ENCODE measurements at regions not wholly inside any gene's neighbourhood (a gene's known extent, or its start where the extent isn't known, plus 50 kb on each side); places are given as distances from the start of the nearest gene placed in this dataset.

DNA sequence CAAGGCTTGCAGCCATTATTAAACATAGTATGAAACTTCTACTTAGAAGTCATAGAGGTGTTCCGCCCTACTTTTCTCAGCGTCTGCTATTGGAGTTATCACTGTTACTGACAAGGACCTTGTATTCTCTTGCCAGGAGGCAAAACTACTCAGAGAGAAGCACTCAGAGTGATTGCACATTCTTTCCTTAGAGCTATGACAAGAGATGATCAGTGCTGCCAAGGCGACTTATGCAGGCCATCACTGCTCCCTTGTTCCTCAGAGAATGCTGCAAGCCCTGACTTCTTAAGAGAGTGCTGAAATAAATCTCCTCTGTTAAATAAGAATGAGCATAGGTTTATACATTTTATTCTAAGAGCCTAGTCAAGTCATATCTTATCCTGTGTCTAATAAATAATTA, 534.6 kb upstream of the PHF14 start (continued):
- TF ChIP-seq ZNF423 (tag by site-specific recombination; IDR thresholded peaks at IDR 0.05) (no peak), KLF8 (tag by site-specific recombination; IDR thresholded peaks at IDR 0.05) (no peak)

DNA sequence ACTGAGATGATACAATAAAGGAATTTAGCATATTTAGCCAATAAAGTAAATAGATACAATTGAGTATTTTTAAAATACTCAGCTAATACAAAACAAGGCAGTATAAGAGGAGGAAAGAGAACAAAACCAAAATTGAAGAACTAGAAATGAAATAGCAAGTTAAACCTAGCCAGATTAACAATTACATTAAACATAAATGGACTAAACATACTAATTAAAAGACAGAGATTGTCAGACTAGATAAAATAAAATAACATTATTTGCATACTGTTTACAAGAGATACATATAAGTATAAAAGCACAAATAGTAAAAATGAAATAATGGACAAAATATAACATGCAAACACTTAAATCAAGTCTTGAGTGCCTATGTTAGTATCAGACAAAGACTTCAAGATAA, 517.7 kb upstream of the PHF14 start:
- H3K36me3 ChIP-seq (ENCODE audit: control insufficient read depth in 2 of 2, insufficient read depth in 1 of 2, low read length in 2 of 2): no peaks in the 10 kb centered on the region
- no peaks in the 10 kb centered on the region for H3K9me3 ChIP-seq (ENCODE audit: control insufficient read depth, insufficient read depth, low read depth, low read length)
- POLR2A ChIA-PET: no interaction called here
- H3K27ac ChIP-seq (ENCODE audit: extremely low read depth, low read depth, low read length): no peak overlapping the region
- CTCF ChIA-PET: no interaction called here
- H3K4me3 ChIP-seq (ENCODE audit: low read depth, low read length): no peak overlapping the region
- no peaks in the 10 kb centered on the region for H3K4me1 ChIP-seq (ENCODE audit: control insufficient read depth, insufficient read depth, low read length)
- TF ChIP-seq BCL11A (tag by site-specific recombination; IDR thresholded peaks at IDR 0.05; ENCODE audit: low read depth) (no peak), ZNF670 (tag by site-specific recombination; IDR thresholded peaks at IDR 0.05; ENCODE audit: low read depth) (no peak), ZNF544 (tag by site-specific recombination; IDR thresholded peaks at IDR 0.05) (no peak), ZNF184 (tag by site-specific recombination; IDR thresholded peaks at IDR 0.05) (no peak), ZNF239 (tag by site-specific recombination; IDR thresholded peaks at IDR 0.05) (no peak), ZNF555 (tag by site-specific recombination; conservative IDR thresholded peaks at IDR 0.05) (no peak), ZNF214 (tag by site-specific recombination; IDR thresholded peaks at IDR 0.05; ENCODE audit: borderline replicate concordance) (no peak)

DNA sequence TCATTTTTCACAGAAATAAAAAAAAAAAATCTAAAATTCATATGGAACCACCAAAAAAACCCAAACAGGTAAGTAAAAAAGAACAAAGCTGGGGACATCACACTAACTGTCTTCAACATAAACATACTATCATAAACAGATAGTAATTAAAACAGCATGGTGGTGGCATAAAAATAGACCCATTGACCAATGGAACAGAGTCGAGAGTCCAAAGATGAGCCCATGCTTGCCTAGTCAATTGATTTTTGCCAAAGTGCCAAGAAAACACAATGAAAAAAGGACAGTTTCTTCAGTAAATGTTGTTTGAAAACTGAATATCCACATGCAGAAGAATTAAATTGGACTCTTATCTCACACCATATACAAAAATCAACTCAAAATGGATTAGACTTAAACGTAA, 513.2 kb upstream of the PHF14 start:
- ChIA-PET POLR2A (no interaction called here), CTCF (interaction anchor here (0.6 kb wide), 1 partner anchor 666 kb away, joined by 4 read pairs; no protein-coding TSS in a partner anchor)
- H3K27ac ChIP-seq (ENCODE audit: extremely low read depth, low read depth, low read length): no peak overlapping the region
- H3K4me1 ChIP-seq (ENCODE audit: control insufficient read depth, insufficient read depth, low read length): no peaks in the 10 kb centered on the region
- H3K36me3 ChIP-seq (ENCODE audit: control insufficient read depth in 2 of 2, insufficient read depth in 1 of 2, low read length in 2 of 2): no peaks in the 10 kb centered on the region
- H3K9me3 ChIP-seq (ENCODE audit: control insufficient read depth, insufficient read depth, low read depth, low read length): no peaks in the 10 kb centered on the region
- H3K4me3 ChIP-seq (ENCODE audit: low read depth, low read length): no peak overlapping the region
- TF ChIP-seq ZNF791 (tag by site-specific recombination; IDR thresholded peaks at IDR 0.05) (no peak), ZNF433 (tag by site-specific recombination; IDR thresholded peaks at IDR 0.05; ENCODE audit: low read depth) (no peak), ZBTB48 (tag by site-specific recombination; IDR thresholded peaks at IDR 0.05) (no peak), MEIS1 (CRISPR knock-in tag; IDR thresholded peaks at IDR 0.05; ENCODE audit: borderline replicate concordance) (no peak), ZNF202 (tag by site-specific recombination; IDR thresholded peaks at IDR 0.05; ENCODE audit: borderline replicate concordance) (no peak), BCL11B (tag by site-specific recombination; IDR thresholded peaks at IDR 0.05; ENCODE audit: low read depth) (no peak), ZNF704 (tag by site-specific recombination; IDR thresholded peaks at IDR 0.05) (no peak), GFI1B (tag by site-specific recombination; IDR thresholded peaks at IDR 0.05) (no peak), ZNF132 (tag by site-specific recombination; IDR thresholded peaks at IDR 0.05; ENCODE audit: borderline replicate concordance) (no peak), ZNF473 (tag by site-specific recombination; IDR thresholded peaks at IDR 0.05) (no peak), INSM2 (tag by site-specific recombination; IDR thresholded peaks at IDR 0.05) (no peak), ZNF544 (tag by site-specific recombination; IDR thresholded peaks at IDR 0.05) (no peak), ZNF785 (tag by site-specific recombination; IDR thresholded peaks at IDR 0.05) (no peak)
- TF ChIP-seq, protein P1, sequence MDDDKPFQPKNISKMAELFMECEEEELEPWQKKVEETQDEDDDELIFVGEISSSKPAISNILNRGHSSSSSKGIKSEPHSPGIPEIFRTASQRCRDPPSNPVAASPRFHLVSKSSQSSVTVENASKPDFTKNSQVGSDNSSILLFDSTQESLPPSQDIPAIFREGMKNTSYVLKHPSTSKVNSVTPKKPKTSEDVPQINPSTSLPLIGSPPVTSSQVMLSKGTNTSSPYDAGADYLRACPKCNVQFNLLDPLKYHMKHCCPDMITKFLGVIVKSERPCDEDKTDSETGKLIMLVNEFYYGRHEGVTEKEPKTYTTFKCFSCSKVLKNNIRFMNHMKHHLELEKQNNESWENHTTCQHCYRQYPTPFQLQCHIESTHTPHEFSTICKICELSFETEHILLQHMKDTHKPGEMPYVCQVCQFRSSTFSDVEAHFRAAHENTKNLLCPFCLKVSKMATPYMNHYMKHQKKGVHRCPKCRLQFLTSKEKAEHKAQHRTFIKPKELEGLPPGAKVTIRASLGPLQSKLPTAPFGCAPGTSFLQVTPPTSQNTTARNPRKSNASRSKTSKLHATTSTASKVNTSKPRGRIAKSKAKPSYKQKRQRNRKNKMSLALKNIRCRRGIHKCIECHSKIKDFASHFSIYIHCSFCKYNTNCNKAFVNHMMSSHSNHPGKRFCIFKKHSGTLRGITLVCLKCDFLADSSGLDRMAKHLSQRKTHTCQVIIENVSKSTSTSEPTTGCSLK (tag by site-specific recombination; IDR thresholded peaks at IDR 0.05): no peak
- TF ChIP-seq, protein P2, sequence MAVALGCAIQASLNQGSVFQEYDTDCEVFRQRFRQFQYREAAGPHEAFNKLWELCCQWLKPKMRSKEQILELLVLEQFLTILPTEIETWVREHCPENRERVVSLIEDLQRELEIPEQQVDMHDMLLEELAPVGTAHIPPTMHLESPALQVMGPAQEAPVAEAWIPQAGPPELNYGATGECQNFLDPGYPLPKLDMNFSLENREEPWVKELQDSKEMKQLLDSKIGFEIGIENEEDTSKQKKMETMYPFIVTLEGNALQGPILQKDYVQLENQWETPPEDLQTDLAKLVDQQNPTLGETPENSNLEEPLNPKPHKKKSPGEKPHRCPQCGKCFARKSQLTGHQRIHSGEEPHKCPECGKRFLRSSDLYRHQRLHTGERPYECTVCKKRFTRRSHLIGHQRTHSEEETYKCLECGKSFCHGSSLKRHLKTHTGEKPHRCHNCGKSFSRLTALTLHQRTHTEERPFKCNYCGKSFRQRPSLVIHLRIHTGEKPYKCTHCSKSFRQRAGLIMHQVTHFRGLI (tag by site-specific recombination; IDR thresholded peaks at IDR 0.05): no peak

Measured in HEK293 (cell line).